ENCODE measurements at regions not wholly inside any gene's neighbourhood (a gene's known extent, or its start where the extent isn't known, plus 50 kb on each side); places are given as distances from the start of the nearest gene placed in this dataset.

DNA sequence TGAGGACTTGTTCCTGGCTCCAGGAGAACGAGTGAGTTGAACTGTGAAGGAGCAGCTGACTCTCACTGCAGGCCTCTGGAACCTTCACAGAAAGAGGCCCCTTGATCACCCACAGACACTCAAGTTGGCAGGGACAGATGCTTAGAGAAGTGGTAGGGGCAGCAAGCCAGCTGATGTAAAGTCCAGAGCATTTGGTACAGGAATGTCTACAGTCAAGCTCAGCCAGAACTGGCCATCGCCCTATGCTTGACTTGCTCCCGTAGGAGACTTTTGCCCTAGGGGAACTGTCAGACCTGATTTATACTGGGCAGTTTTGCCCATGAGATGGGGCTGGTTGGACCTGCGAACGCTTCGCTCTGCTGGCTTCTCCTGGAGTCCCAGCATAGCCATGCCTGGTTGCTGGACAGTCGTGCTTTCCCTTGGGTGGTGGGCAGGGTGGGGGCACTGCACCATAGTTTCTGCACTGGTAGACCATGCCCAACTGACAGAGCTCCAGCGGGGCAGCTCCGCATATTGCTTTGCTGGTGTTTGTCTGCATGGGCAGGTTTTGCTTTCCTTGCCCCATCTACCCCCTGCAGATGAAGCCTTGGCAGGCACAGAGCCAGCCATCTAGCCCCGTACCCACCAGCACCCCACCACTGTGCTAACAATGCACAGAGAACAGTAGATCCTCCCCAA is 977.7 kb downstream of the JRKL start:
- Histone ChIP-seq H3K4me3 (no peak overlapping the region), H4K20me1 (replicated peaks; ENCODE audit: control insufficient read depth, insufficient read depth, low read length) (no peaks in the 10 kb centered on the region), H3K9me3 (replicated peaks; ENCODE audit: control insufficient read depth, insufficient read depth, low read depth, low read length) (no peaks in the 10 kb centered on the region; the same call in 1 of the 2 replicates), H3K9ac (ENCODE audit: insufficient read depth in 1 of 2, low read depth in 2 of 2, low read length in 2 of 2) (no peak overlapping the region), H3K9me1 (ENCODE audit: control insufficient read depth, insufficient read depth, low read length) (no peaks in the 10 kb centered on the region), H3K4me2 (ENCODE audit: insufficient read depth, low read length) (no peak overlapping the region), H3K36me3 (ENCODE audit: control insufficient read depth, insufficient read depth, low read length) (no peaks in the 10 kb centered on the region), H3K27me3 (ENCODE audit: control insufficient read depth in 2 of 2, insufficient read depth in 2 of 2, low read length in 2 of 2) (no peaks in the 10 kb centered on the region), H3K79me2 (ENCODE audit: control insufficient read depth, insufficient read depth, low read length) (no peaks in the 10 kb centered on the region), H3K4me1 (replicated peaks in 1 of 2; ENCODE audit: control insufficient read depth in 2 of 2, insufficient read depth in 2 of 2, low read length in 2 of 2) (no peaks in the 10 kb centered on the region), H3K27ac (ENCODE audit: extremely low read depth, low read depth, low read length) (no peak overlapping the region), H2AFZ (ENCODE audit: low read depth, low read length) (no peak overlapping the region)
- no peak for DNase-seq (ENCODE audit: extremely low read depth in 1 of 4, low spot score in 3 of 4)
- intact Hi-C loops (cut with micrococcal nuclease) (no loop called here), in situ Hi-C loops (cut with MboI) (no loop called here)
- ChIA-PET POLR2A (no interaction called here), CTCF (ENCODE audit: low intra/inter-chr PET ratio) (no interaction called here)
- no peak for ATAC-seq
- TF ChIP-seq TEAD2 (tag; IDR thresholded peaks at IDR 0.05) (no peak), ILK (tag; IDR thresholded peaks at IDR 0.05; ENCODE audit: borderline replicate concordance, low read depth) (no peak), SP2 (IDR thresholded peaks at IDR 0.05; ENCODE audit: extremely low read depth, low read depth, low read length, poor library complexity, severe bottlenecking) (no peak), ZNF174 (CRISPR knock-in tag; IDR thresholded peaks at IDR 0.05) (no peak)
- TF ChIP-seq, protein P1, sequence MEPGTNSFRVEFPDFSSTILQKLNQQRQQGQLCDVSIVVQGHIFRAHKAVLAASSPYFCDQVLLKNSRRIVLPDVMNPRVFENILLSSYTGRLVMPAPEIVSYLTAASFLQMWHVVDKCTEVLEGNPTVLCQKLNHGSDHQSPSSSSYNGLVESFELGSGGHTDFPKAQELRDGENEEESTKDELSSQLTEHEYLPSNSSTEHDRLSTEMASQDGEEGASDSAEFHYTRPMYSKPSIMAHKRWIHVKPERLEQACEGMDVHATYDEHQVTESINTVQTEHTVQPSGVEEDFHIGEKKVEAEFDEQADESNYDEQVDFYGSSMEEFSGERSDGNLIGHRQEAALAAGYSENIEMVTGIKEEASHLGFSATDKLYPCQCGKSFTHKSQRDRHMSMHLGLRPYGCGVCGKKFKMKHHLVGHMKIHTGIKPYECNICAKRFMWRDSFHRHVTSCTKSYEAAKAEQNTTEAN (CRISPR knock-in tag; IDR thresholded peaks at IDR 0.05) = no peak
- no TSS peak for BruUV-seq (replicated peaks)
- FAIRE-seq = no peak
- WGBS (ENCODE audit: insufficient coverage, low coverage, missing lambda C conversion rate) = 2% methylated on average over 10 of the region's 10 CpGs

Measured in K562 (cell line).